Gastroesophageal sphincter (tissue), 3 donors: ENCODE measurements at regions not wholly inside any gene's neighbourhood (a gene's known extent, or its start where the extent isn't known, plus 50 kb on each side); places are given as distances from the start of the nearest gene placed in this dataset.

Experiments
- CTCF ChIP-seq, 4 experiments: fragments of 200-600 bp in 2 of 4; fragments of 450-650 bp in 2 of 4; sonication (generic) in 1 of 4; IDR thresholded peaks; one replicate each; pipeline ENCODE4 v1.5.1; 2017 to 2019; ENCODE audit warnings: antibody characterized with exemption in 4 of 4, mild to moderate bottlenecking in 2 of 4, moderate library complexity in 2 of 4
- EP300 ChIP-seq: sonication (generic); formaldehyde crosslinking; IDR thresholded peaks from one replicate; pipeline ENCODE4 v1.6.1; 2017; ENCODE audit warnings: antibody characterized with exemption, mild to moderate bottlenecking
- POLR2A ChIP-seq, 2 donors: fragments of 450-650 bp; IDR thresholded peaks; one replicate each; pipeline ENCODE4 v1.6.1; 2017; ENCODE audit warnings: antibody characterized with exemption in 2 of 2, mild to moderate bottlenecking in 2 of 2, moderate library complexity in 1 of 2
- POLR2AphosphoS5 ChIP-seq: sonication (generic); formaldehyde crosslinking; IDR thresholded peaks from one replicate; pipeline ENCODE4 v1.6.1; 2017; ENCODE audit warnings: antibody characterized with exemption

DNA sequence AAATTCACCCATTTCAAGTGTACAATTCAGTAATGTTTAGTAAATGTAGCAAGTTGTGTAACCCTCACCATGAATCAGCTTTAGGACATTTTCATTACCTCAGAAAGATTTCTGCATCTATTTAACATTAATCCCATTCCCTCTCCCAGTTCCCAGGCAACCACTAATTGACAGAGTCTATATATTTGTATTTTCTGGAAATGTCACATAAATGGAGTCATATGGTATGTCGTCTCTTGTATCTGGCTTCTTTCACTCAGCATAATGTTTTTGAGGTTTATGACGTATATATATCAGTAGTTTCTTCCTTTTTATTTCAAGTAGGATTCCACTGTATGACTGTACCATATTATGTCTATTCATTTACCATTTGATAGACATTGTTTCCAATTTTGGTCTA is 199.8 kb downstream of the CYB561 start:
- TF ChIP-seq POLR2AphosphoS5 (no peak), CTCF (IDR thresholded peaks at IDR 0.05) (no peak), POLR2A (IDR thresholded peaks at IDR 0.05) (no peak), EP300 (no peak)
